ENCODE measurements at regions not wholly inside any gene's neighbourhood (a gene's known extent, or its start where the extent isn't known, plus 50 kb on each side); places are given as distances from the start of the nearest gene placed in this dataset.

GRCh38 chr7:69180662-69181061 is 417.6 kb upstream of the AUTS2 start:
- DNase-seq (ENCODE audit: low read depth), result no peak
- no peak overlapping the region for H3K4me3 ChIP-seq (ENCODE audit: low read depth, low read length)
- H3K36me3 ChIP-seq (ENCODE audit: control insufficient read depth, insufficient read depth, low read length), result no peaks in the 10 kb centered on the region
- TF ChIP-seq CTCF (IDR thresholded peaks at IDR 0.05; ENCODE audit: insufficient read depth, low read length, poor library complexity, severe bottlenecking), result no peak
- H3K27me3 ChIP-seq (ENCODE audit: control insufficient read depth, insufficient read depth, low read length), result no peaks in the 10 kb centered on the region

- no peak for TF ChIP-seq CTCF (IDR thresholded peaks at IDR 0.05; ENCODE audit: insufficient read depth, low read length, poor library complexity, severe bottlenecking)
- DNase-seq (ENCODE audit: low read depth), result no peak
Measured at GRCh38 chr7:69182596-69183467, 415.4 kb upstream of the AUTS2 start.

GRCh38 chr7:69184339-69184738 is 413.9 kb upstream of the AUTS2 start:
- Histone ChIP-seq H3K36me3 (ENCODE audit: control insufficient read depth, insufficient read depth, low read length) (no peaks in the 10 kb centered on the region), H3K27me3 (ENCODE audit: control insufficient read depth, insufficient read depth, low read length) (no peaks in the 10 kb centered on the region), H3K4me3 (ENCODE audit: low read depth, low read length) (no peak overlapping the region)
- no peak for DNase-seq (ENCODE audit: low read depth)
- TF ChIP-seq CTCF (IDR thresholded peaks at IDR 0.05; ENCODE audit: insufficient read depth, low read length, poor library complexity, severe bottlenecking), result no peak

More at GRCh38 chr7:69182596-69183467, 415.4 kb upstream of the AUTS2 start:
- Histone ChIP-seq H3K27me3 (ENCODE audit: control insufficient read depth, insufficient read depth, low read length) (no peaks in the 10 kb centered on the region), H3K4me3 (ENCODE audit: low read depth, low read length) (no peak overlapping the region), H3K36me3 (ENCODE audit: control insufficient read depth, insufficient read depth, low read length) (no peaks in the 10 kb centered on the region)

GRCh38 chr7:69185170-69185569 is 413.1 kb upstream of the AUTS2 start:
- no peak for DNase-seq (ENCODE audit: low read depth)
- H3K36me3 ChIP-seq (ENCODE audit: control insufficient read depth, insufficient read depth, low read length), result no peaks in the 10 kb centered on the region
- TF ChIP-seq CTCF (IDR thresholded peaks at IDR 0.05; ENCODE audit: insufficient read depth, low read length, poor library complexity, severe bottlenecking), result no peak
- no peaks in the 10 kb centered on the region for H3K27me3 ChIP-seq (ENCODE audit: control insufficient read depth, insufficient read depth, low read length)
- H3K4me3 ChIP-seq (ENCODE audit: low read depth, low read length), result no peak overlapping the region

DNA sequence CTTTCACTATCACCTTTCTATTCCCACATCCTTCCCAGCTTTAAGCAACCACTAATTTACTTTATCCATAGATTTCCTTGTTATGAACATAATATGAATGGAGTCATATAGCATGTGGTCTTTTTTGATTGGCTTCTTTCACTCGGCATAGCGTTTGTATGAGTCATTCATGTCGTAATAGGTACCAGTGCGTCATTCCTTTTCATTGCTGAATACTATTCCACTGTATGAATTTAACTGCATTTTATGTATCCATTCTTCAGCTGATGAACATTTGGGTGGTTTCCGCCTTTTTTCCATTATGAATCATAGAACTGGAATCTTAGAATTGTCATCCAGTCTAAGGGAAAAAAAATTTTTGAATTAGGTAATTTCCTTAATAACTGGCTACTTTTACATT is 411.3 kb upstream of the AUTS2 start:
- no peak for TF ChIP-seq CTCF (IDR thresholded peaks at IDR 0.05; ENCODE audit: insufficient read depth, low read length, poor library complexity, severe bottlenecking)
- DNase-seq (ENCODE audit: low read depth), result no peak
- Histone ChIP-seq H3K36me3 (ENCODE audit: control insufficient read depth, insufficient read depth, low read length) (no peaks in the 10 kb centered on the region), H3K27me3 (ENCODE audit: control insufficient read depth, insufficient read depth, low read length) (no peaks in the 10 kb centered on the region), H3K4me3 (ENCODE audit: low read depth, low read length) (no peak overlapping the region)
